ENCODE measurements at regions not wholly inside any gene's neighbourhood (a gene's known extent, or its start where the extent isn't known, plus 50 kb on each side); places are given as distances from the start of the nearest gene placed in this dataset.

- DNase-seq, result no peak
Measured at GRCh38 chr3:22971497-22971896, 231.6 kb upstream of the UBE2E2 start.

GRCh38 chr3:22977042-22977441 lies 226.1 kb upstream of the UBE2E2 start:
- DNase-seq, result no peak

- DNase-seq, result no peak
Measured at GRCh38 chr3:22977650-22978289, 225.4 kb upstream of the UBE2E2 start.

GRCh38 chr3:22979581-22979980 lies 223.5 kb upstream of the UBE2E2 start:
- DNase-seq, result no peak

- DNase-seq, result no peak
Measured at GRCh38 chr3:22980346-22980745, 222.8 kb upstream of the UBE2E2 start.

- DNase-seq, result no peak
Measured at GRCh38 chr3:22981166-22981565, 222.0 kb upstream of the UBE2E2 start.

- DNase-seq, result no peak
Measured at GRCh38 chr3:22981861-22982260, 221.3 kb upstream of the UBE2E2 start.

- DNase-seq, result no peak
Measured at GRCh38 chr3:22982981-22983587, 220.0 kb upstream of the UBE2E2 start.

- DNase-seq, result no peak
Measured at GRCh38 chr3:22986958-22987357, 216.2 kb upstream of the UBE2E2 start.

GRCh38 chr3:22988566-22988965 lies 214.6 kb upstream of the UBE2E2 start:
- no peak for DNase-seq

GRCh38 chr3:22989716-22990115 lies 213.4 kb upstream of the UBE2E2 start:
- no peak for DNase-seq

- no peak for DNase-seq
Measured at GRCh38 chr3:22990291-22991200, 212.6 kb upstream of the UBE2E2 start.

- no peak for DNase-seq
Measured at GRCh38 chr3:22994781-22995180, 208.3 kb upstream of the UBE2E2 start.

GRCh38 chr3:22996920-22997571 lies 206.1 kb upstream of the UBE2E2 start:
- no peak for DNase-seq

GRCh38 chr3:23000371-23000770 lies 202.8 kb upstream of the UBE2E2 start:
- DNase-seq, result no peak

- DNase-seq, result no peak
Measured at GRCh38 chr3:23002151-23002550, 201.0 kb upstream of the UBE2E2 start.

- no peak for DNase-seq
Measured at GRCh38 chr3:23002836-23003732, 200.0 kb upstream of the UBE2E2 start.

- no peak for DNase-seq
Measured at GRCh38 chr3:23003733-23004046, 199.4 kb upstream of the UBE2E2 start.

GRCh38 chr3:23004971-23005370 lies 198.2 kb upstream of the UBE2E2 start:
- no peak for DNase-seq

GRCh38 chr3:23017801-23018200 lies 185.3 kb upstream of the UBE2E2 start:
- DNase-seq, result no peak

- DNase-seq, result no peak
Measured at GRCh38 chr3:23019596-23020300, 183.4 kb upstream of the UBE2E2 start.

- DNase-seq, result no peak
Measured at GRCh38 chr3:23028294-23028693, 174.8 kb upstream of the UBE2E2 start.
